ENCODE measurements at regions not wholly inside any gene's neighbourhood (a gene's known extent, or its start where the extent isn't known, plus 50 kb on each side); places are given as distances from the start of the nearest gene placed in this dataset.

DNA sequence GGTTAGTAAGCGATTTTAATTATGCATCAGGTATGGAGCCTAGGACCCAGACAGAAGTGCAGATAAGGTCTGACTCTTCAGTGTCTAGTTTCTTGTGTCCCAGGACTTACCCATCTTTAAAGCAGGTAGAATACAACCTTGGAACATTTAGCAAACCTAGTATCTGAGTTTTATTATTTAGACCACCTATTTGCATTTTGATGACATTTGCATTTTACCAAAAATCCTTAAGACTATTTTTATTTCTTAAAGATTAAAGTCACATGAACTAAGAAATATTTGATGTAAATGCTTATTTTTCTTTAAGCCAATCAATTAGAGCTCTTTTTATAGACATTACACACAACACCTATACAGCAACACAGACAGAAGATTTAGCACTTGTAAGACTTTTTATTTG, 939.1 kb downstream of the OTOL1 start:
- DNase-seq (ENCODE audit: low spot score in 2 of 2) (no peak), ATAC-seq (no peak)
- Mint-ChIP-seq H3K4me3 (no peak overlapping the region), H3K9me3 (peaks cover 14% of the 10 kb centered on the region), H3K36me3 (no peaks in the 10 kb centered on the region), H3K4me1 (no peaks in the 10 kb centered on the region), H3K27ac (no peak overlapping the region)

DNA sequence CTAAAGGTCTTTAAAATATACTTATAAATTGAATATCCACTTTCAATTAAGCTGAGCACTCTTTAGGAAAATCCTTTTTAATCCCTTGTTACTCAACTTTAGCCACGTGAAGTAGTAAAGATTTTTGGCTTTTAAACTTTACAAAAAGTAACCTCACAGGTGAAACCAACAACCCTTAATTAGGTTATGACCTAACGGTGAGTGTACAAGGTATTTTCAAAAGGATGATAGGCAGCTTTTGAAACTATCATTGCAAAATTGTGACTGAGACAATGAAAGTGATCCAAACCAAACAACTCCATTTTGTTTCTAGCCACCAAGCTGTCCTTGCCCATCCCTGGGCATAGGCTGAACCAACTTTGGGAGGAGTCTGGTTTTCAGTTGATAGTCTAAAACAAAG, 940.2 kb downstream of the OTOL1 start:
- Mint-ChIP-seq H3K4me3 (no peak overlapping the region), H3K4me1 (no peaks in the 10 kb centered on the region), H3K9me3 (peaks cover 15% of the 10 kb centered on the region), H3K36me3 (no peaks in the 10 kb centered on the region), H3K27ac (no peak overlapping the region)
- no peak for DNase-seq (ENCODE audit: low spot score in 2 of 2)
- ATAC-seq = no peak

DNA sequence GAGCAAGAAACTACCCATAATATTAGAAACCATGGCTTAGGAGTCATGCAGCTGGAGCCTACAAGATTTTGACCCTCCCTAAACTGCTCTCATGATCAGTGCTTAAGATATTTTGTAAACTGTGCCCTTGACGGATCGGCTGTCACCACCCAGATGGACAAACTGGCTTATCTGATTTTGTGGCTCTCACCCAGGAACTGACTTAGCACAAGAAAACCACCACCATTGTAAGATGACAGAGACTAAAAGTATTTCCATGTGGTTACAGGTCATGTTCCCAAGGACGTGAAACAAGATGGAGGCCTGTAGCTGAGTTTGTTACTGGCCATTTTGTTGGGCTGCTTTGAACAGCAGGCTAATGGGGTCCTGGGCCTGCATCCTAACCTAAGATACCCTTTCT, 940.9 kb downstream of the OTOL1 start:
- peaks cover 15% of the 10 kb centered on the region for H3K9me3 Mint-ChIP-seq
- H3K4me3 Mint-ChIP-seq = no peak overlapping the region
- H3K27ac Mint-ChIP-seq = no peak overlapping the region
- no peaks in the 10 kb centered on the region for H3K36me3 Mint-ChIP-seq
- ATAC-seq (no peak), DNase-seq (ENCODE audit: low spot score in 2 of 2) (no peak)
- H3K4me1 Mint-ChIP-seq = no peaks in the 10 kb centered on the region

DNA sequence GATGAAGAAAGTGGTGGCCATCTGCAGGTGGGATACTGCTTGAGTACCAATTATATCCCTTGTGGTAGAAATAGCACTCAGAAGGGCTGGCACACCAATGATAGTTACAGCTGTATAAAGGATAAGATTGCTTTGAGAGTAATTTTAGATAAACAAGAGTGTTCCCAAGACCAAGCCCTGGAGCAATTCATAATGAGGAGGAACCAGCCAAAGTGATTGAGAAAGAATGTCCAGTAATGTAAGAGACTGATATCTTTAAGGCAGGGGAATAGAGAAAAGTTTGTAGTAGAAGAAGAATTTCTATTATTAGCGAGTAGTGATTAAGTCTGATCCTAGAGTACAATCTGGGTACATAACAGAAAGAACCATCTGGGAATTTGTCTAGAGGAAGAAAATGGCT, 945.1 kb downstream of the OTOL1 start:
- Mint-ChIP-seq H3K4me3 (no peak overlapping the region), H3K4me1 (no peaks in the 10 kb centered on the region), H3K27ac (no peak overlapping the region), H3K9me3 (peaks cover 8% of the 10 kb centered on the region), H3K36me3 (no peaks in the 10 kb centered on the region)
- ATAC-seq = no peak
- DNase-seq (ENCODE audit: low spot score in 2 of 2) = no peak

DNA sequence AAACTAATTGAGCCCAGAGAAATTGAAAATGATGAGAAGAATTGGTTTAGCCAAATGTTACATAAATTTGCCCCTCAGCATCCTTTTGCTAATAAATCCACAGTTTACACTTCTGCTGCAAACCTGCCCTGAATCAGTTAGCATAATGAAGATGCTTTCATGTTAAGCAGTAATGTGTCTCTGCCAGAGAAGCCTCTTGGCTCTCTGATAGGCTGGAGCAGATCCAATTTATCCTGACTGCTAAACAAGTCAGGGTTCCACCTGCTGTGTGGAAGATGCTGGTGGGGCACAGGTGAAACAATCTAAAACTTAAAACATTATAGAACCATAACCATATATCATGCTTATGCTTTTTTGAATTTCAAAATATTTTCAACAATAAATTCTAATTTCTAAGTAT, 946.8 kb downstream of the OTOL1 start:
- DNase-seq (ENCODE audit: low spot score in 2 of 2) (no peak), ATAC-seq (no peak)
- no peak overlapping the region for H3K4me3 Mint-ChIP-seq
- no peak overlapping the region for H3K27ac Mint-ChIP-seq
- peaks cover 15% of the 10 kb centered on the region for H3K9me3 Mint-ChIP-seq
- H3K36me3 Mint-ChIP-seq = no peaks in the 10 kb centered on the region
- no peaks in the 10 kb centered on the region for H3K4me1 Mint-ChIP-seq

DNA sequence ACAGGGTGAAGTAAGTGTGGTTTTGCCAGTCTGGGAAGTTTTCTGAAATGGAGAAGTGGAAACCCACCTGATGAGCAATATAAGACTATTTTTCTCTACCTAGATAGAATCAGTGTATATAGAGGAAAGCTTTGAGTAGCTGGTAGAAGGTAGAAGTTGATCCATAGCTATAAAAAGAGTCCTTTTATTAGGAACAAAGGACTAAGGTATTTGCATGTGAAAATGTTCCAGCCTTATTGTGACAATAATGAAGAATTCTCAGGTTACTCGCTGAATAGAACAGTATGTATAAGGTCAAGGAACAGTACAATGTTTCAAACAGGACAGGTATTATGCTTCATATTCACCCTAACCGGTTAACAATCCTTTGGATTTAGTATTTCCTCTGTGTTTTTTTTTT, 972.2 kb downstream of the OTOL1 start:
- ATAC-seq = no peak
- Mint-ChIP-seq H3K9me3 (peaks cover 20% of the 10 kb centered on the region), H3K4me3 (no peak overlapping the region), H3K4me1 (no peaks in the 10 kb centered on the region), H3K27ac (no peak overlapping the region), H3K36me3 (no peaks in the 10 kb centered on the region)
- no peak for DNase-seq (ENCODE audit: low spot score in 2 of 2)

DNA sequence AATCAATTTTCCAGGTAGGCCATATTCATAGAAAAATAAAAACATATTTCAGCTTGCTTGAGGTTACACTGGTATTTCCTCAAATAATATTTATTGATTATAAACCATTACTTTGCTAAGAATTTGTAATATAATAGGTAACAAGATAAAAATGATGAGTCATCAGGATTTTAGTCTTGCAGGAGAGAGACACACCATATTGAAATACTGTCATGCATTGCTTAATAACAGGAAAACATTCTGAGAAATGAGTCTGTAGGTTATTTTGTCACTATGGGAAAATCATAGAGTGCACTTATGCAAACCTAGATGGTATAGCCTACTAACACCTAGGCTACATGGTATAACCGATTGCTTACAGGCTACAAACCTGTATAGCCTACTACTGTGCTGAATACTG, 990.5 kb downstream of the OTOL1 start:
- Mint-ChIP-seq H3K9me3 (peaks cover 9% of the 10 kb centered on the region), H3K27ac (no peak overlapping the region)

DNA sequence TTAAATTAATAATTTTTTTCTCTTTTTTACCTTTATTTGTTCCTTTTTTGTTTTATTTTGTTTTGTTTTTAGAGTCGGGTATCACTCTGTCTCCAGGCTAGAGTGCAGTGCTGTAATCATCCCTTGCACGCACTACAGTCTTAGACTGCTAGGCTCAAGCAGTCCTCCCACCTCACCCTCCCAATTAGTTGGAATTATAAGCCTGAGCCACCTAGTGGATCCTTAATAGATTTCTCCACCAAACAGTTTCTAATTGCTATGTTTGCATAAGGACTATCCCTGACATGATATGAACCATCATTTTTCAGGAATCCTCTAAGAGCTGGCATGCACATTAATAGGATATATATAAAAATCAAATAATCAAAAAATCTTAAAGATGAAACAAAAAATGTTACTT, 993.2 kb downstream of the OTOL1 start:
- Mint-ChIP-seq H3K4me1 (no peaks in the 10 kb centered on the region), H3K9me3 (peaks cover 5% of the 10 kb centered on the region), H3K4me3 (no peak overlapping the region), H3K36me3 (no peaks in the 10 kb centered on the region), H3K27ac (no peak overlapping the region)
- DNase-seq (ENCODE audit: low spot score in 2 of 2) = no peak
- no peak for ATAC-seq

More for the DNA sequence above, 990.5 kb downstream of the OTOL1 start:
- DNase-seq (ENCODE audit: low spot score in 2 of 2) (no peak), ATAC-seq (no peak)
- Mint-ChIP-seq H3K4me1 (no peaks in the 10 kb centered on the region), H3K4me3 (no peak overlapping the region), H3K36me3 (no peaks in the 10 kb centered on the region)

DNA sequence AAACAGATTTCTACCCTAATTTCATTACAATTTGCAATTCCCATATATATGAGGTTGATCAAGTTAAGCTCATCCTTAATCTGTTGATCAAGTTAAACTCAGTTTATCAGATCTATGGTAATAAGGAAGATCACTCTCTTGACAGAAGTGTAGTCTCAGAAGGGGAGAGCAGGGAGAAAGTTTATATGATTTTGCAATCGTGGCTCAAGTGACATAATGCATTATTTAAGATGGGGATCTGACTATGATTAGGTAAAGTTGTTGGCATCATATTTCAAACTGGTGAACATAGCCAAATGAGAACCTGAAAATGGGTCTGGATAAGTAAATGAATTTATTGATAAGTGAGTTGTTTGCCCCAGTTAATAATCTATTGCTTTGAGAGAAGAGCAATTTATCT, 995.3 kb downstream of the OTOL1 start:
- DNase-seq (ENCODE audit: low spot score in 2 of 2) (no peak), ATAC-seq (no peak)
- Mint-ChIP-seq H3K27ac (no peak overlapping the region), H3K4me1 (no peaks in the 10 kb centered on the region), H3K36me3 (no peaks in the 10 kb centered on the region), H3K4me3 (no peak overlapping the region), H3K9me3 (peaks cover 9% of the 10 kb centered on the region)

DNA sequence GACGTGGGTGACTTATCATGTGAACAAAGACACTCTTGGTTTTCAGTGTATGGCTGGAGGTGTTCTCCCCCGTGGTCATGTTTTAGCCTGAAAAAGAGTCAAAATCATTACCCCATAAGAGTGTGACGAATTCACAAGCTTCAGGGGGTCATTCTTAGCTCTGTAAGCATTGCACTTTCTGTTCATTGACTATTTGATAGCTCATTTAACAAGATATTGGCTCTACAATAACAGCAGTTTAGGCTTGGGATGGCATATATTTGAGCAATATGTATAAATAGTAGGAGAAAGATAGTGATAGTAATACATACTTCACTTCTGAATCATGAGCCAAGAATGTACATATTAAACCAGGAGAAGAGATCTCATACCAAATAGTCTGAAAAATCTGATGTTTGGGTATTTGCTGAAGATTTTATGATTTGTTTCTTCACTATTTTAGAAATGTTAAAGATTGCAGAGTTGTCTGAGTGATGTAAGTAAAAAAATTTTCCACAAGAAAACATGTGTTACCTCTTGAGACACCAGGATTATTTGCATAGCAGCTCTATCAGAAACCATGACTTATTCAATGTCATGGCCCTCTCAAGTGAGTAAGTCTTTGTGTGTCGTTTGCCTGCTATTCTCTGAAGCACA, 996.0 kb downstream of the OTOL1 start:
- no peaks in the 10 kb centered on the region for H3K4me1 Mint-ChIP-seq
- ATAC-seq = no peak
- H3K27ac Mint-ChIP-seq = no peak overlapping the region
- H3K9me3 Mint-ChIP-seq = peaks cover 10% of the 10 kb centered on the region
- H3K36me3 Mint-ChIP-seq = no peaks in the 10 kb centered on the region
- H3K4me3 Mint-ChIP-seq = no peak overlapping the region
- no peak for DNase-seq (ENCODE audit: low spot score in 2 of 2)

DNA sequence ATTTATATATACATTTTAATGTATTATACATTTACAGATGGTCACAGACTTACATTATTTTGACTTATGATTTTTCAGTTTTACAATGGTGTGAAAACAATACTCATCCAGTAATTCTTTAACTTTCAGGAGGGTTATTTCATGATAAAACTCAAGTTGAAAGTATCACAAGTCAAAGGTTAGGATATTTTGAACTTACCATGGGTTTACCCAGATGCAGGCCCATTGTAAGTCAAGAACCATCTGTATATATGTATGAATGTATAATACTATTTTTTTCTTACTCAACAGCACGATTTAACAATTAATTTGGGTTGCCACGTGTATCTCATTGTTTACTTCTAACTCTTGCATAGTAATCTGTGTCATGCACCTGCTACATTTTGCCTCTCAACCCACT, 1002.0 kb downstream of the OTOL1 start:
- peaks cover 16% of the 10 kb centered on the region for H3K9me3 Mint-ChIP-seq
- no peak overlapping the region for H3K4me3 Mint-ChIP-seq
- no peaks in the 10 kb centered on the region for H3K4me1 Mint-ChIP-seq
- no peaks in the 10 kb centered on the region for H3K36me3 Mint-ChIP-seq
- ATAC-seq = no peak
- no peak overlapping the region for H3K27ac Mint-ChIP-seq
- DNase-seq (ENCODE audit: low spot score in 2 of 2) = no peak

DNA sequence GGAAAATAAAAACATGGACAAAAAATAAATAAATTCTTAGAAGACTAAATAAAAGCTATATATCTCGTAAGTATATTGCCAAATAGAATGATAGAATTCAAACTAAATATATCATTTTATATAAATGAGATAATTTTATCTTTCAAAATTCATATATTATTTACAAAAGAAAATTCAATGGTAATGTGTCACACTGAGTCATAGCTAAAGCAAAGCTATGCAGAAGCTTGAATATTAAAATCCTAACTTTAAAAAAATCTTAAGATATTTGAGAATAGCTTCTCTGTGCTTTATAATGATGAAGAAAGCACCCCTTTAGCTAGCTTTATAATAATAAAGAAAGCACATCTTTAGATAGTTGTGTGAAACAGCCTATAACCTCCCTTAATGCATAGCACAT, 1010.8 kb downstream of the OTOL1 start:
- peaks cover 28% of the 10 kb centered on the region for H3K9me3 Mint-ChIP-seq
- H3K4me1 Mint-ChIP-seq = no peaks in the 10 kb centered on the region
- no peaks in the 10 kb centered on the region for H3K36me3 Mint-ChIP-seq
- ATAC-seq (no peak), DNase-seq (ENCODE audit: low spot score in 2 of 2) (no peak)
- no peak overlapping the region for H3K4me3 Mint-ChIP-seq
- no peak overlapping the region for H3K27ac Mint-ChIP-seq

DNA sequence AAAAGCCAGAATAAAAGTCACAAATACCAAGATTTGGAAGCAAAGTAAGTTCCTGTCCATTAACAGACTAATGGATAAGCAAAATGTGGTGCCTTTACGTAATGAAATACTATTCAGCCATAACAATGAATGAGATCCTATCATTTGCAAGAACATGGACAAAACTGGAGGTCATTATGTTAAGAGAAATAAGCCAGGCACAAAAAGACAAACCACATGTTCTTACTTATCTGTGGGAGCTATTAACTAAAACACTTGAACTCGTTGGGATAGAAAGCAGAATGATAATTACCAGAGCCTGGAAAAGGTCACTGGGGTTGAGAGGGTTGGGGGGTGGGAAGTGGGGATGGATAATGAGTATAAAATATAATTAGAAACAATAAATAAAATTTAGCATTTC, 1015.9 kb downstream of the OTOL1 start:
- Mint-ChIP-seq H3K9me3 (peaks cover 36% of the 10 kb centered on the region), H3K27ac (no peak overlapping the region), H3K4me3 (no peak overlapping the region), H3K4me1 (no peaks in the 10 kb centered on the region), H3K36me3 (no peaks in the 10 kb centered on the region)
- DNase-seq (ENCODE audit: low spot score in 2 of 2) (no peak), ATAC-seq (no peak)

DNA sequence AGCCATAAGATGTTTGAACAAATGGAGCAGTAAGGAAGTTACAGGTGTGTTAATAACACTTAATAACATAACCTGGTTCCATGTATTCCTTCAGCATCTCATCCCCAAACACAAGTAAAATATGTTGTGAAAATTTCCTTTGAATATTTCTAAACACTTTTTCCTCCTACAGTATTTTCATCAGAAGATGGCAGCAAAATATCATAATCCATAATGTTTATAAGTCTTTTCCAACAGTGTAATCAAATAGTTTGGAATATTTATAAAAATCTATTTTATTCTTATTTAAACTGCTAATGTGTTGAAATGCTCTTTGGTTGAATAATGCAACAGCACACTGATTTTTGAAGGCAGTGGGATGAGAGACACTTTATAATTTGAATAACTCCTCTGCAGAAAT, 1020.5 kb downstream of the OTOL1 start:
- Mint-ChIP-seq H3K27ac (no peak overlapping the region), H3K36me3 (no peaks in the 10 kb centered on the region), H3K4me1 (no peaks in the 10 kb centered on the region), H3K9me3 (peaks cover 22% of the 10 kb centered on the region), H3K4me3 (no peak overlapping the region)
- DNase-seq (ENCODE audit: low spot score in 2 of 2) (no peak), ATAC-seq (no peak)

DNA sequence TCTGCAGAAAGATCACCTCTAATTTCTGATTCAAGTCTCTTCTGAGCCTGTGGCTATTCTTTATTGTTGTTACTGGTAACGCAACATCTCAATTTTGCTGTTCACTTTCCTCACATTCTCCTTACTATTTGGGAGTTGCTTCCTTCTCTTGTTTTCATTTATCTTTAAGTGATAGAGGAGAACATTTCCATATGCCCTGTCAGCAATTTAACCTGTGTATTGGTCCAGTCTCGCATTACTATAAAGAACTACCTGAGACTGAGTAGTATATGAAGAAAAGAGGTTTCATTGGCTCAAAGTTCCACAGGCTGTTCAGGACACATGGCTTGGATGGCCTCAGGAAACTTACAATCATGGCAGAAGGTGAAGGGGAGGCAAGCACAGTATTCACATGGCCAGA, 1025.1 kb downstream of the OTOL1 start:
- Mint-ChIP-seq H3K36me3 (no peaks in the 10 kb centered on the region), H3K4me3 (no peak overlapping the region), H3K27ac (no peak overlapping the region), H3K9me3 (peaks cover 5% of the 10 kb centered on the region), H3K4me1 (no peaks in the 10 kb centered on the region)
- DNase-seq (ENCODE audit: low spot score in 2 of 2) (no peak), ATAC-seq (no peak)

DNA sequence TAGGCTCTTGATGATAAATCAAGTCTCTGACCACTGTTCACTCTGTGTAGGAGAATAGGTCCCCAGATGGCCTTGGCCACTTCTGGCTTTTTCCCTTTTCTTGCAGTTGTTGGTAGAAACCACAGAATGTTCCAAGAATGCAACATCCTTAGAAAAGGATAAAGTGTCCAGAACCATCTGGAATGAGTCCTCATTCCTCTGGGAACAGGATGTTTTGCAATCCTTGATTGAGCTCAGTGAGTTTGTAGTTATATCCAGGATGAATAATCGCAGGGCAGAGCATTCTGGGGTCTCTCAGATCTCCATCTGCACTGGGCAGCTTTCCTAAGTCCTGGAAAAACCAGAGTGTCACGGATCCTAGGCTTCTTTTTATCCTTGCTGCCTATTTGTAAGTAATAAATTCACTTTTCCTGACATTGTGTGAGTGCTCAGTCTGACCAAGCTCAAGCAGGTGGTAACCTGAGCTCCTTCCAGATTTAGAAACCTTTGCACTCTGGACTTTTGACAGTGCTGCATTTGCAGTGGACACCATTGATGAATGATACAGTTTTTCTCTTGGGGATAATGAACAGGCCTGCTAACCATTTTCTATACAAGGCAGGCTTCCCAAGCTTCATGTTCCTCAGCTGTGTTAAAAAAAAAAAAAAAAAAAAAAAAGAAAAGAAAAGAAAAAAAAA, 1028.6 kb downstream of the OTOL1 start:
- DNase-seq (ENCODE audit: low spot score in 2 of 2) (no peak), ATAC-seq (no peak)
- Mint-ChIP-seq H3K36me3 (no peaks in the 10 kb centered on the region), H3K4me1 (no peaks in the 10 kb centered on the region), H3K4me3 (no peak overlapping the region), H3K9me3 (peaks cover 14% of the 10 kb centered on the region), H3K27ac (no peak overlapping the region)

All from stimulated activated effector memory CD8-positive, alpha-beta T cell treated with anti-CD3 and anti-CD28 coated beads, Interleukin-12 subunit alpha, Interleukin-12 subunit beta, amount 100 ng/mL, for 72 hours (primary cell).